Heart left ventricle (tissue), 16 donors: ENCODE measurements at regions not wholly inside any gene's neighbourhood (a gene's known extent, or its start where the extent isn't known, plus 50 kb on each side); places are given as distances from the start of the nearest gene placed in this dataset.
A peak's percentile ranks its signal among the peaks of the same experiment; 100 is the strongest.

ENCODE experiments used
- ATAC-seq, 4 donors: fragments of 200-7000 bp; cut with Tn5 transposase; one replicate each; pipeline ENCODE4 v1.9.1; 2020 to 2022; ENCODE audit warnings: moderate library complexity in 4 of 4, mild to moderate bottlenecking in 3 of 4, moderate number of reproducible peaks in 1 of 4
- DNase-seq, 5 donors: peaks; one replicate each; pipeline ENCODE4 v3.0.0-alpha.2; 2020
- H3K27ac ChIP-seq, 12 donors: fragments of 200-600 bp; sonication (generic) in 4 of 12; one replicate each; pipeline versions ENCODE4 v1.5.0 to v1.8.0; 2016 to 2022; ENCODE audit warnings: mild to moderate bottlenecking in 2 of 12
- H3K27me3 ChIP-seq, 9 donors: fragments of 200-600 bp; sonication (generic) in 2 of 9; one replicate each; pipeline versions ENCODE4 v1.5.1 to v1.8.0; 2016 to 2022; ENCODE audit warnings: mild to moderate bottlenecking in 3 of 9
- H3K36me3 ChIP-seq, 9 donors: fragments of 200-600 bp; sonication (generic) in 2 of 9; one replicate each; pipeline versions ENCODE4 v1.5.0 to v1.8.0; 2018 to 2022; ENCODE audit warnings: mild to moderate bottlenecking in 2 of 9
- H3K4me1 ChIP-seq, 12 donors: fragments of 200-600 bp; sonication (generic) in 4 of 12; one replicate each; pipeline versions ENCODE4 v1.5.0 to v1.8.0; 2016 to 2022; ENCODE audit warnings: mild to moderate bottlenecking in 3 of 12
- H3K4me3 ChIP-seq, 12 donors: fragments of 200-600 bp; sonication (generic) in 4 of 12; one replicate each; pipeline versions ENCODE4 v1.5.0 to v1.8.0; 2017 to 2022; ENCODE audit warnings: mild to moderate bottlenecking in 9 of 12, moderate library complexity in 4 of 12
- H3K9me3 ChIP-seq, 12 donors: fragments of 200-600 bp; sonication (generic) in 4 of 12; one replicate each; pipeline versions ENCODE4 v1.5.0 to v1.8.0; 2016 to 2022; ENCODE audit warnings: mild to moderate bottlenecking in 1 of 12
- POLR2A ChIP-seq, 2 donors: fragments of 450-650 bp; IDR thresholded peaks; one replicate each; pipeline ENCODE4 v1.6.1; 2017; ENCODE audit warnings: antibody characterized with exemption in 2 of 2, mild to moderate bottlenecking in 2 of 2, moderate library complexity in 2 of 2
- WGBS, 4 donors: extraction: QIAGEN DNeasy Blood & Tissue Kit in 2 of 4; methylation state at CpG; one replicate each; pipeline versions ENCODE4 v1.1.5 to v1.1.7; 2013 to 2018; 5-methylcytosine and 5-hydroxymethylcytosine counted together
- intact Hi-C, 10 donors: fragments of 100-400 bp; cut with DNase I; formaldehyde crosslinking; loops; one replicate each; pipeline versions ENCODE4 v1.11.1 to v1.14.2; 2022
- TF ChIP-seq, protein P1 (sequence below), 12 donors: fragments of 200-600 bp; sonication (generic) in 4 of 12; IDR thresholded peaks; one replicate each; pipeline versions ENCODE4 v1.5.0 to v1.8.0; 2018 to 2022; ENCODE audit warnings: antibody characterized with exemption in 12 of 12, mild to moderate bottlenecking in 5 of 12
- donor health status: ischemic (EF 13 %, LVEDD 7.1; RV severe dilation, severe dysfunction).
- donor health status: healthy with polysubstance abuse.
- donor health status: DM: no; HTN: yes; CAD: no.
- donor health status: DM: no; HTN: no; CAD: no.
- donor health status: ischemic (EF 25% LVEDD 6.9; RV normal size, moderate dysfunction).
- donor health status: ischemic (EF 25% LVEDD 5.7; RV mildly dilated, moderate dysfunction).
- donor health status: healthy.
- donor health status: DM: yes; HTN: yes; CAD: no.
- donor health status: ischemic (EF 35%, LVEDD 5.7; RV mildly dilated, moderate dysfunction).
- donor health status: nonischemic (EF 11% LVEDD 7.7; RV severe dilation, severe dysfunction).
- donor health status: DM: yes; HTN: yes; CAD: no.
- donor health status: PGD.
- donor health status: ischemic (EF 29% LVEDD 5.4; RV normal size, mild dysfunction).
- donor health status: nonischemic (EF 23%, LVEDD 6.1; RV moderate dilation, normal function).

DNA sequence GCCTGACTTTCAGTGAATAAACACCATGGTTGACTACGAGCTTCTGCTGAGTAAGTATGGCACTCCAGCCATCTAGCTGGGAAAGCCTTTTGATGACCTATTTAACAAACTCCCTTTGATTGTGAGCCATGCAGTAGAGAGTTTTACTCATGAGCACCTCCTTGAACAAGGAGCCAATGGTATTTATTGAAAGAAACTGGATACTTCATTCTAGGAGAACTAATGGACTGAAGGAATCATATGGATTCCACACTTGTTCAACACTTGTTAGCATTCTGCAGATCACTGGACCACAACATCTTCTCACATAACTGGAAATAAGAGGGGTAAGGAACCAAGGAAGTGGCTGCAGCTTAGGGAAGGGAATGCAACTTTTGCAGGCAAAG is 320.9 kb upstream of the ETAA1 start:
- ATAC-seq (no peak), DNase-seq (no peak)
- H3K9me3 ChIP-seq: peaks cover 0 to 9% (median 0%) of the 10 kb centered on the region in 12 donors
- H3K4me1 ChIP-seq: no peaks in the 10 kb centered on the region
- no peaks in the 10 kb centered on the region for H3K27me3 ChIP-seq
- intact Hi-C loops: no loop called here
- H3K4me3 ChIP-seq: no peak overlapping the region
- peak overlapping the region in 1 of 12 donors; percentile 71 for H3K27ac ChIP-seq
- WGBS, 4 donors: 56 to 89% (median 79%) methylated on average over 1 of the region's 1 CpG
- H3K36me3 ChIP-seq: no peaks in the 10 kb centered on the region
- TF ChIP-seq, protein P1, sequence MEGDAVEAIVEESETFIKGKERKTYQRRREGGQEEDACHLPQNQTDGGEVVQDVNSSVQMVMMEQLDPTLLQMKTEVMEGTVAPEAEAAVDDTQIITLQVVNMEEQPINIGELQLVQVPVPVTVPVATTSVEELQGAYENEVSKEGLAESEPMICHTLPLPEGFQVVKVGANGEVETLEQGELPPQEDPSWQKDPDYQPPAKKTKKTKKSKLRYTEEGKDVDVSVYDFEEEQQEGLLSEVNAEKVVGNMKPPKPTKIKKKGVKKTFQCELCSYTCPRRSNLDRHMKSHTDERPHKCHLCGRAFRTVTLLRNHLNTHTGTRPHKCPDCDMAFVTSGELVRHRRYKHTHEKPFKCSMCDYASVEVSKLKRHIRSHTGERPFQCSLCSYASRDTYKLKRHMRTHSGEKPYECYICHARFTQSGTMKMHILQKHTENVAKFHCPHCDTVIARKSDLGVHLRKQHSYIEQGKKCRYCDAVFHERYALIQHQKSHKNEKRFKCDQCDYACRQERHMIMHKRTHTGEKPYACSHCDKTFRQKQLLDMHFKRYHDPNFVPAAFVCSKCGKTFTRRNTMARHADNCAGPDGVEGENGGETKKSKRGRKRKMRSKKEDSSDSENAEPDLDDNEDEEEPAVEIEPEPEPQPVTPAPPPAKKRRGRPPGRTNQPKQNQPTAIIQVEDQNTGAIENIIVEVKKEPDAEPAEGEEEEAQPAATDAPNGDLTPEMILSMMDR (IDR thresholded peaks at IDR 0.05): no peak
- TF ChIP-seq POLR2A (IDR thresholded peaks at IDR 0.05): no peak

DNA sequence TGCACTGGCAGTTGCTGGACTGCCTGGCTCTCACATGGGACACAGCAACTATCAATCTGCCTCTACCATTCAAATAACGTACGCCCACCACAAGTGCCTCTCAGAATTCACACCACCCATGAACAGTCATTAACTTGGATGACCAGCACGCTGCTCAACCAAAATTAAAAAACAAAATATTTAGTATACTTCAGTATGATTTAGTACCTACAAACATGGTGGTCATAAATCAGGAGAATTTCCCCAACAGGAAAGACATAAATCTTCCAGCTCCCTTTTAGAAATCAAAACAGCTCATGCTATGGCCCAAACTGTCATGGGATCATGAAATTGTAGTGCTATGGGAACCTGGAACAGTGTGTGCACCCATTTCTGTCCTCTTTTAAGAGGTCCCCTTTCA is 317.4 kb upstream of the ETAA1 start:
- no peak overlapping the region for H3K4me3 ChIP-seq
- WGBS, 4 donors: 59 to 63% (median 61%) methylated on average over 3 of the region's 3 CpGs
- ATAC-seq (no peak), DNase-seq (no peak)
- no peaks in the 10 kb centered on the region for H3K36me3 ChIP-seq
- H3K4me1 ChIP-seq: no peaks in the 10 kb centered on the region
- TF ChIP-seq, protein P1 (IDR thresholded peaks at IDR 0.05): no peak
- TF ChIP-seq POLR2A (IDR thresholded peaks at IDR 0.05): no peak
- peak overlapping the region in 1 of 12 donors; percentile 32 for H3K27ac ChIP-seq
- intact Hi-C loops: no loop called here
- no peaks in the 10 kb centered on the region for H3K27me3 ChIP-seq
- peaks cover 0 to 9% (median 0%) of the 10 kb centered on the region in 12 donors for H3K9me3 ChIP-seq

DNA sequence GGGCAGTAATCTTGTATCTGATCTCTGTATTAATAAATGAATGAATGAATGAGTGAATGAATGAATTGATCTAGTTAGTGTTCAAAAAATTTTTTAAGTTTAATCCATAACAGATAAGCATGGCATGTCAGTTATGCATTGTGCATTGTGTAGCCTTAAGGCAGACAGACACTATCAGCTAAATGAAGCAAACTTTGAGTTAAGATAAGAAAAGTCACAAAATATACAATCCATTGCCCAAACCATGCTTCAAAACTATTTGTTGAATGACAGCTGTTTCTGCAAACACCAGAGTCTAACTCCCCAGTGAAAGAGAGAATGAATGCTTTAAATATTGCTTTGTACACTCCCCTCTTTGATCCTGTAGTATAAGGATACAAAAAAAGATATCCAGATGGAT is 314.3 kb upstream of the ETAA1 start:
- H3K4me3 ChIP-seq: no peak overlapping the region
- TF ChIP-seq, protein P1 (IDR thresholded peaks at IDR 0.05): no peak
- TF ChIP-seq POLR2A (IDR thresholded peaks at IDR 0.05): no peak
- ATAC-seq: no peak
- no peak for DNase-seq
- no peaks in the 10 kb centered on the region for H3K36me3 ChIP-seq
- no peaks in the 10 kb centered on the region for H3K4me1 ChIP-seq
- peaks cover 0 to 9% (median 0%) of the 10 kb centered on the region in 12 donors for H3K9me3 ChIP-seq
- intact Hi-C loops: no loop called here
- H3K27me3 ChIP-seq: no peaks in the 10 kb centered on the region
- H3K27ac ChIP-seq: peak overlapping the region in 1 of 12 donors; percentile 69

DNA sequence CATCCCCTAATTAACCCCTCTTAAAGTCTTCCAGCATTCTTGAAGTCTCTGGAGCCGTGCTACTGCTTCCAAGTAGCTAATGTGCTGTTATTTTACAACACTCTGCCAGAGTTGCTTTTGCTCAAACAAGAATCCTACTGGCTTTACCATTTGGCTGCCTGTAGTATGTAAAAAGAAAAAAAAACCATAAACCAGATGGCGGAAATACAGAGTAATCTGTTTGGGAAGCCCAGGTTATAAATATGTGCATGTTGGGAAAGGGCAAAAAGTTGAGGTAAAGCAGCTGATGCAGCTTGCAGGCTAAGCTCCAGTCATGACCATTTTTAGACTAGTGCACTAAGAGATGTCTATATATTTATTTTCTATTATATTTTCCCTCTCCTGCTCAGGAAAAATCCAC is 313.2 kb upstream of the ETAA1 start:
- H3K27ac ChIP-seq: peak overlapping the region in 1 of 12 donors; percentile 69
- DNase-seq (no peak), ATAC-seq (no peak)
- TF ChIP-seq, protein P1 (IDR thresholded peaks at IDR 0.05): no peak
- TF ChIP-seq POLR2A (IDR thresholded peaks at IDR 0.05): no peak
- no peaks in the 10 kb centered on the region for H3K27me3 ChIP-seq
- 56 to 66% (median 62%) methylated on average over 2 of the region's 2 CpGs for WGBS, 4 donors
- no peaks in the 10 kb centered on the region for H3K36me3 ChIP-seq
- intact Hi-C loops: no loop called here
- peaks cover 0 to 9% (median 0%) of the 10 kb centered on the region in 12 donors for H3K9me3 ChIP-seq
- no peak overlapping the region for H3K4me3 ChIP-seq
- H3K4me1 ChIP-seq: no peaks in the 10 kb centered on the region
